ENCODE measurements at regions not wholly inside any gene's neighbourhood (a gene's known extent, or its start where the extent isn't known, plus 50 kb on each side); places are given as distances from the start of the nearest gene placed in this dataset.

GRCh38 chr18:71431689-71432088 lies 1112.5 kb downstream of the CBLN2 start:
- in situ Hi-C loops (cut with MboI; ENCODE audit: low pct_unique_long_range_greater_than_20kb, low sequenced_read_pairs, unreplicated experiment): no loop called here
- TF ChIP-seq CTCF (IDR thresholded peaks at IDR 0.05; ENCODE audit: extremely low read depth, insufficient read depth, missing control alignments): no peak
- no peak for DNase-seq (ENCODE audit: low spot score)

- DNase-seq (ENCODE audit: low spot score): no peak
- TF ChIP-seq CTCF (IDR thresholded peaks at IDR 0.05; ENCODE audit: extremely low read depth, insufficient read depth, missing control alignments): no peak
- in situ Hi-C loops (cut with MboI; ENCODE audit: low pct_unique_long_range_greater_than_20kb, low sequenced_read_pairs, unreplicated experiment): no loop called here
Measured at GRCh38 chr18:71431171-71431570, 1113.0 kb downstream of the CBLN2 start.

- no peak for DNase-seq (ENCODE audit: low spot score)
- in situ Hi-C loops (cut with MboI; ENCODE audit: low pct_unique_long_range_greater_than_20kb, low sequenced_read_pairs, unreplicated experiment): no loop called here
- TF ChIP-seq CTCF (IDR thresholded peaks at IDR 0.05; ENCODE audit: extremely low read depth, insufficient read depth, missing control alignments): no peak
Measured at GRCh38 chr18:71426441-71426840, 1117.7 kb downstream of the CBLN2 start.

- in situ Hi-C loops (cut with MboI; ENCODE audit: low pct_unique_long_range_greater_than_20kb, low sequenced_read_pairs, unreplicated experiment): no loop called here
- no peak for DNase-seq (ENCODE audit: low spot score)
- no peak for TF ChIP-seq CTCF (IDR thresholded peaks at IDR 0.05; ENCODE audit: extremely low read depth, insufficient read depth, missing control alignments)
Measured at GRCh38 chr18:71405169-71405809, 1116.4 kb downstream of the SOCS6 start.

- in situ Hi-C loops (cut with MboI; ENCODE audit: low pct_unique_long_range_greater_than_20kb, low sequenced_read_pairs, unreplicated experiment): no loop called here
- no peak for DNase-seq (ENCODE audit: low spot score)
- no peak for TF ChIP-seq CTCF (IDR thresholded peaks at IDR 0.05; ENCODE audit: extremely low read depth, insufficient read depth, missing control alignments)
Measured at GRCh38 chr18:71403501-71403900, 1114.7 kb downstream of the SOCS6 start.

GRCh38 chr18:71398531-71398930 lies 1109.7 kb downstream of the SOCS6 start:
- DNase-seq (ENCODE audit: low spot score): no peak
- in situ Hi-C loops (cut with MboI; ENCODE audit: low pct_unique_long_range_greater_than_20kb, low sequenced_read_pairs, unreplicated experiment): no loop called here
- TF ChIP-seq CTCF (IDR thresholded peaks at IDR 0.05; ENCODE audit: extremely low read depth, insufficient read depth, missing control alignments): peak; percentile 30
